ENCODE measurements at regions not wholly inside any gene's neighbourhood (a gene's known extent, or its start where the extent isn't known, plus 50 kb on each side); places are given as distances from the start of the nearest gene placed in this dataset.

DNA sequence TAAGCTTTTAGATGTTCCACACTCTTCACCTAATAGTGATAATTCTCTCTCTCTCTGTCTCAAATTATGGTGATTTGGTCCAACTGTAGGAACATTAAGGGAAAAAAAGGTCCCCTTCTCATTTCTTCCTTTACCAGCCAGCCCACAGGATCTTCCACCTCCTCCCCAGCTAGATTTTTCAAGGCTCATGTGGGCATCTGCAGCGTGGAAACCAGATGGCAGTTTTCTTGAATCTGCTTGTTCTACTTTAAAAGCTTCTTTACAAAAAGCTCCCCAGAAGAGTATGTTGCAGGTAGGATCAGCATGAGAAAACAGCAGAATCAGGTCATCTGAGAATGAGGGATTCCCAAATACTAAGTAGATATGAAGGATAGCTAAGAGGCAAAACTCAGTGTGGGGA lies 208.6 kb upstream of the PFN2 start:
- TF ChIP-seq, protein P1, sequence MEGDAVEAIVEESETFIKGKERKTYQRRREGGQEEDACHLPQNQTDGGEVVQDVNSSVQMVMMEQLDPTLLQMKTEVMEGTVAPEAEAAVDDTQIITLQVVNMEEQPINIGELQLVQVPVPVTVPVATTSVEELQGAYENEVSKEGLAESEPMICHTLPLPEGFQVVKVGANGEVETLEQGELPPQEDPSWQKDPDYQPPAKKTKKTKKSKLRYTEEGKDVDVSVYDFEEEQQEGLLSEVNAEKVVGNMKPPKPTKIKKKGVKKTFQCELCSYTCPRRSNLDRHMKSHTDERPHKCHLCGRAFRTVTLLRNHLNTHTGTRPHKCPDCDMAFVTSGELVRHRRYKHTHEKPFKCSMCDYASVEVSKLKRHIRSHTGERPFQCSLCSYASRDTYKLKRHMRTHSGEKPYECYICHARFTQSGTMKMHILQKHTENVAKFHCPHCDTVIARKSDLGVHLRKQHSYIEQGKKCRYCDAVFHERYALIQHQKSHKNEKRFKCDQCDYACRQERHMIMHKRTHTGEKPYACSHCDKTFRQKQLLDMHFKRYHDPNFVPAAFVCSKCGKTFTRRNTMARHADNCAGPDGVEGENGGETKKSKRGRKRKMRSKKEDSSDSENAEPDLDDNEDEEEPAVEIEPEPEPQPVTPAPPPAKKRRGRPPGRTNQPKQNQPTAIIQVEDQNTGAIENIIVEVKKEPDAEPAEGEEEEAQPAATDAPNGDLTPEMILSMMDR (IDR thresholded peaks at IDR 0.05; ENCODE audit: control extremely low read depth, extremely low read depth, low read depth, missing control alignments), result no peak
- ChIA-PET POLR2A (no interaction called here), CTCF (interaction anchor here (1.0 to 2.3 kb wide), 4 partner anchors 9 to 210 kb away, joined by 3 to 6 read pairs (median 4); no protein-coding TSS in a partner anchor)
- DNase-seq (ENCODE audit: extremely low spot score), result no peak

DNA sequence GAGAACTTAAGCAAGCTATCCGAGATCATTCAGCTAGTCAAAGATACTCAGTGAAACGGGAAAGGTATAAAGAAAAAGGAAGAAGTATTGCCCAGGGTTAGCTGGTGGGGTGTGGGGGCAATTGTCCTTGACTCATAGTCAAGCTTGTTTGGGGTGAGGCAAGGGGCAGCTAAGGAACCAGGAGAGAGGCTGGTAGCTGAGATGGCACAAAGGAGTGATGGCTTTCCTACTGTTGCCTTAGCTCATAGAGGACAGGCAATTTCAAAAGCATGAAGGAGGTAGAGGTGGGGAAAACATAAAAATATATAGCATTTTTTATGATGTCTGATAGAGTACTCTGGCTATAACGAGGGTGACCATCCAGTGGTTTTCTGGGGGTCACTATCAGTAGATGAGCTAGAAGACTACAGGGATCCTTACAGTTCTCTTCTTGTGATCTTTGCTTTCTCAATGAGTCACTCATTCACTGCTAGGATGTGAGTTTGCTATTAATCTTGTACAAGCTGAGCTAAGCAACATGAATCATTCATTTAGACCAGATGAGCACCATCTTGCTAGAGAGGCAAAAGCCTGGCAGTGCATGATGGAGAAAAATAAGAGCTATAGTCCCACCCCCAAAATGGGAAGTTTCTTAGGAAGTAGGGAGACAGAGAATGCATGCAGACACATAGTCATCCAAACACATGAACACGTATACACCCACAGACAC lies 207.1 kb upstream of the PFN2 start:
- DNase-seq (ENCODE audit: extremely low spot score), result no peak
- TF ChIP-seq, protein P1 (IDR thresholded peaks at IDR 0.05; ENCODE audit: control extremely low read depth, extremely low read depth, low read depth, missing control alignments), result no peak
- ChIA-PET CTCF (interaction anchor here (0.8 to 2.3 kb wide), 8 partner anchors 18 to 241 kb away, joined by 3 to 5 read pairs (median 3); no protein-coding TSS in a partner anchor), POLR2A (no interaction called here)

DNA sequence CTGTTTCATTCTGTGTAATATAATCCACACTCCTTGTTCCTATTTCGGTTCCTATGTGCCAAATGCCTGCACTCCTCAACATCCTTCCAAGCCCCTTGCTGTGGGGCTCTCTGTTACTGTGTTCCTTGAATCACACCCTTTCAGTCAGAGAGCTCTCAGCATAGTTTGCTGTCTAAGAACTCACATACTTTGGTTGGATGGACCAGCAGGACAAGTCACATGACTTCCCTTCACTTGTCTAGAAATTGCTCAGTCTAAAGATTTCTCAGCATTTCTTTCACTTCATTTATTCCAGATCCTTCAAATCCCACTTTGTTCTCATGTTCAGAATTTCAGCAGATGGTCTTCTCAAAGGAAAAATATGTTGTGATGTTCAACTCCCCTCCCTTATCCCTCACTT lies 203.5 kb upstream of the PFN2 start:
- ChIA-PET CTCF (interaction anchor here (4.4 kb wide), 1 partner anchor 9 kb away, joined by 27 read pairs; no protein-coding TSS in a partner anchor), POLR2A (no interaction called here)
- TF ChIP-seq, protein P1 (IDR thresholded peaks at IDR 0.05; ENCODE audit: control extremely low read depth, extremely low read depth, low read depth, missing control alignments), result no peak
- no peak for DNase-seq (ENCODE audit: extremely low spot score)

DNA sequence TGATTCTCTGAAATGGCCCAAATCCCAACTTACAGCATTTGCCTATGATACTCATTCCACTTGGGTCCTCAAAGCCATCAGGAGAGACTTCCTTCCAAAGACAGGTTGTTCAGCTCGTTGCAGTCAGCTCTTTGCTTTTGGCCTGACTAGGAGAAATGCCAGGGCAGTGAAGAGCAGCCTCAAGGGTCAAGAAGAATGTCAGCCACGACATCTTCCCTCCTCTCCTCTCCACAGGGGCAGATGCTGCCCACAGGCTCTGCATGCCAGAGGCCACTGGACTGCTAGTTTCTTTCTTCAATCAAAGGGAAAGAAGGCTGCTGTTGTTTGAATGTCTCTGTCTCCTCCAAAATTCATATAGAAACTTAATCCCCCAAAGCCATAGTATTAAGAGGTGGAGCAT lies 201.7 kb upstream of the PFN2 start:
- ChIA-PET CTCF (interaction anchor here (0.7 to 4.4 kb wide), 5 partner anchors 11 to 206 kb away, joined by 3 to 27 read pairs (median 3); no protein-coding TSS in a partner anchor), POLR2A (no interaction called here)
- TF ChIP-seq, protein P1 (IDR thresholded peaks at IDR 0.05; ENCODE audit: control extremely low read depth, extremely low read depth, low read depth, missing control alignments), result no peak
- DNase-seq (ENCODE audit: extremely low spot score), result no peak

DNA sequence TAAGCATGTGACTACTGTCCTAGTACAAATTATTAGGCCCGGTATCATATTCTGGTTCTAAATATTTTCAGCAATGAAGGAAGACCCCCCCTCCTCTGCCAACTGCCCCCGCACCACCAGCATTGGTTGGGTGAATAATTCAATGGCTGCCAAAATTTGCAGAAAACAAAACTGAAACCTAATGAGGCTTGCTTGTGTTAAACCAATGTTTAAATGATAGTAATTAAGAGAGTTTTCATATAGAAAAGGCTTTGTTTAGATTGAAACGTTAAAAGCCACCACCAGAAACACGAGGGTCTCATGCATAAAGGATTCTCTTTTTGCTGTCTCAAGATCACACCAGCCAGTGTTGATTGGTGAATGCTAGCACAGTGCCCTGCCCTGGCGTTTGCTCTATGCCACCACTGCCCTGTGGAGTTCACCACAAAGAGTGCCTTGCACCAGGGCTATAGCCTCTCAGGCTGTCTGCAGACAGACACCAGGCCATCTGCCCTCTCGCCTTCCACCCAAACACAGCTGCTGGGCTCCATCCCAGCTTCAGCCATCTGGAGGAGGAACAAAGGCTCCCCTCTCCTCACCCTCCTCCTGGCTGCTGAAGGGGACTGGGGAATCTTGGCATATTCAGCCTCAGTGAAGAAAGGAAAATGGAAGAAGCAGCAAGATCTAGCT lies 200.3 kb upstream of the PFN2 start:
- POLR2A ChIA-PET, result no interaction called here
- CTCF ChIA-PET, result interaction anchor here (1.3 to 4.4 kb wide), 2 partner anchors 12 to 205 kb away, joined by 3 to 27 read pairs; no protein-coding TSS in a partner anchor
- TF ChIP-seq, protein P1 (IDR thresholded peaks at IDR 0.05; ENCODE audit: control extremely low read depth, extremely low read depth, low read depth, missing control alignments), result no peak
- DNase-seq (ENCODE audit: extremely low spot score), result no peak

DNA sequence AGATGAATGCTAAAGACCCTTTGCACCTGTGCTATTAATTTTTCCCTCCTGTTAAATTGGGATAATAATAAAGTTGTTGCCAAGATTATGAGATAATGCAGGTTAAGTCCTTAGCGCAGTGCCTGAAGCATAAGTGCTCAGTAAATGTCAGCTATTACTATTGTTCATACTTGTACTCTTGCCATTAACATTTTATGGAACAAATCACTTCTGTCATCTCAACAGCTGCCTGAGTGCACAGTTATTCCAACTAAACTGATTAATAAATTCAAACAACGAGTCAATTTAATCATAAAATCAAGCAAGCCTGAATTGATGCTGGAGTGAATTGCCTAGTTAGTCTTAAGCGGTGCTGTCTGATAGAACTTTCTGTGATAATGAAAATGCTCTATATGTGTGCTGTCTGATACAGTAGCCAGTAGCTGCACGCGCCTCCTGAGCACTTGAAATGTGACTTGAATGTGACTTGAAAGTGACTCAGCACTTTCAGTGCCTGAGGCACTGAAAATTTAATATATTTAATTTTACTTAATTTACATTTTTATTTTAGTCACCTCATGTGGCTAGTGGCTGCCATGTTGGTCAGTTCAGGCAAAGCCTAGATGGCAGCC lies 198.7 kb upstream of the PFN2 start:
- TF ChIP-seq, protein P1 (IDR thresholded peaks at IDR 0.05; ENCODE audit: control extremely low read depth, extremely low read depth, low read depth, missing control alignments), result no peak
- DNase-seq (ENCODE audit: extremely low spot score), result no peak
- ChIA-PET CTCF (interaction anchor here (1.1 to 1.7 kb wide), 2 partner anchors 10 to 15 kb away, joined by 3 to 9 read pairs; no protein-coding TSS in a partner anchor), POLR2A (no interaction called here)
